ENCODE measurements at regions not wholly inside any gene's neighbourhood (a gene's known extent, or its start where the extent isn't known, plus 50 kb on each side); places are given as distances from the start of the nearest gene placed in this dataset.

DNA sequence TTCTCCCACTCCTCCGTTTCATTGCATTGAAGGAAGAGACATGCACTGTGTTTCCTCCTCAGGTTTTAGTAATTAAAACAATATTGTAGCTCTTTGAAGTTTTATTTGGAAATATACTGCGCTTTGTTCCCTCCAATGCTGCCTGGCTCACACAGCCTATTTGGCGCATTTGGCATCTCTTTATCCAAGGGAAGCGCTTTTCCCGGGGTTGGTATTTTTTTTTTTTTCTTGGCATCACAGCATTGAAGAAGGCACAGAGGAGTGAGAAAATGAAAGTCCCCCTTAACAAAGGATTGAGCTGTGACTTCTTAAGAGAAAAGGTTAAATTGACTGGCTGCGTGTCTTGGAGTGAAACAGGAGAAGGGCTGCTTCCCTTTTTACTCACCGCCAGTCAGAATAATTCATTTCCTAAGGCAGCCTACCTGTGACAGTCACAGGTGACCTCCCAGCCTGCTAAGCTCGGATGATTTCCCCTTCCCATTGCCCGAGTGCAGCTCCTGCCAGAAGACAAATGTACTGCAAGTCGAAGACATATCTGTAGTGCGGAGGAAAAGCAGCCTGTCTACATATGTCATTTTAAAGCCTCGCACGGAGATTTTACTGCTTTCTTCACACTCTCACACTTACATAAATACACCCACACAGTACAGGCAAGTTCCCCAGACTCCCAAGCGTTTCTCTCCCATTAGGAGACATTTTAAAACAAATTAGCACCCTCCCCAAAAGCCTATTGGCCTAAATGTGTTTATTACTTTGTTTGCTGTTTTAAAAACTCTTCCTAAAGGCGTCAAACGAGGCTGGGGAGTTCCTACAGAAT lies 665.5 kb upstream of the ZNF608 start:
- H3K4me3 ChIP-seq (ENCODE audit: low read depth, low read length), result no peak overlapping the region

DNA sequence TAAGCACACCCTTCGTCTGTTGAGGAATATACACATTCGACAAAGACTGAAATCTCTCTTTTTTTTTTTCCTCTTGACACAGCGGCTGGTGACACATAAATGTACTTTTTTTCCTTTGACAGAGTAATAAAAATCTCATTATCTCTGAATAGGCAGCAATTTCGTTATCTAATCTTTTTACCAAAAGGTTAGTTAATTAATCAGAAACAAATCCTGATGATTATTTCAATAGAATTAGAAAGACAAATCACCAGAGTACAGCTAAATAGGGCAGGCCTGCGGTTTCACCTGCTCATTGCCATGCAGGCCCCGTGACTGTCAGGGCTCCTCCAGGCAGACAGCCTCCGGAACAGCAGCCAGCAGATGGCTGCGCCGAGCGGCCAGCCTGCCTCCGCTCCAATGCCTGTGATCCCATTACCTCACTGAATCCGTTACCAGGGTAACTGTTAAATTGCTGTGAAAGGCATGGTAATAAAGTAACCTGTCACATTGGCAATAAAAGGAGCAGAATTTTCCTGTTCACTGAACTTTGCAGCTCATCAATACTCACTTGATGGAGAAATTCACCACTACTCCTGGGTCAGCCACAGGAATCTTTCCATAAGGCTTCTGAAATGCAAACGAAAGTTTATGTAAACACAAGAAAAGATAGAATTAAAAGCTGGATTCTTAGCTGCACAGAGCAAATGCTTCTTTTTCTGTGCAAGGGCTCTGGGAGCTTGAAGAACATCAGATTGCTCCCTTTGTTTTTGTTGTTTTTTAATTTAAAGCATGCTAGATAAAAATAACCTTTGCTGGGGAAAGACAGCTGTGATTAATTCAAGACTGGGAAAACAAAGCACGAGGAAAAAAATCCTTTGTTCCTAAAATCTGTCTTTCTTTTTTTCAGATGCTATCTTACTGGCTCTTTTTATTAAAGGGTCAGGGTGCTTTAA lies 666.4 kb upstream of the ZNF608 start:
- DNase-seq (ENCODE audit: low read depth), result peak; percentile 84
- H3K4me3 ChIP-seq (ENCODE audit: low read depth, low read length), result no peak overlapping the region
- in situ Hi-C loops (cut with HindIII; ENCODE audit: low sequenced_read_pairs), result no loop called here
- TF ChIP-seq, protein P1, sequence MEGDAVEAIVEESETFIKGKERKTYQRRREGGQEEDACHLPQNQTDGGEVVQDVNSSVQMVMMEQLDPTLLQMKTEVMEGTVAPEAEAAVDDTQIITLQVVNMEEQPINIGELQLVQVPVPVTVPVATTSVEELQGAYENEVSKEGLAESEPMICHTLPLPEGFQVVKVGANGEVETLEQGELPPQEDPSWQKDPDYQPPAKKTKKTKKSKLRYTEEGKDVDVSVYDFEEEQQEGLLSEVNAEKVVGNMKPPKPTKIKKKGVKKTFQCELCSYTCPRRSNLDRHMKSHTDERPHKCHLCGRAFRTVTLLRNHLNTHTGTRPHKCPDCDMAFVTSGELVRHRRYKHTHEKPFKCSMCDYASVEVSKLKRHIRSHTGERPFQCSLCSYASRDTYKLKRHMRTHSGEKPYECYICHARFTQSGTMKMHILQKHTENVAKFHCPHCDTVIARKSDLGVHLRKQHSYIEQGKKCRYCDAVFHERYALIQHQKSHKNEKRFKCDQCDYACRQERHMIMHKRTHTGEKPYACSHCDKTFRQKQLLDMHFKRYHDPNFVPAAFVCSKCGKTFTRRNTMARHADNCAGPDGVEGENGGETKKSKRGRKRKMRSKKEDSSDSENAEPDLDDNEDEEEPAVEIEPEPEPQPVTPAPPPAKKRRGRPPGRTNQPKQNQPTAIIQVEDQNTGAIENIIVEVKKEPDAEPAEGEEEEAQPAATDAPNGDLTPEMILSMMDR (IDR thresholded peaks at IDR 0.05; ENCODE audit: low read depth, low read length, missing control alignments), result peak; percentile 75

More for the DNA sequence above, 665.5 kb upstream of the ZNF608 start:
- in situ Hi-C loops (cut with HindIII; ENCODE audit: low sequenced_read_pairs), result no loop called here
- DNase-seq (ENCODE audit: low read depth), result no peak
- TF ChIP-seq, protein P1 (IDR thresholded peaks at IDR 0.05; ENCODE audit: low read depth, low read length, missing control alignments), result peak; percentile 15

DNA sequence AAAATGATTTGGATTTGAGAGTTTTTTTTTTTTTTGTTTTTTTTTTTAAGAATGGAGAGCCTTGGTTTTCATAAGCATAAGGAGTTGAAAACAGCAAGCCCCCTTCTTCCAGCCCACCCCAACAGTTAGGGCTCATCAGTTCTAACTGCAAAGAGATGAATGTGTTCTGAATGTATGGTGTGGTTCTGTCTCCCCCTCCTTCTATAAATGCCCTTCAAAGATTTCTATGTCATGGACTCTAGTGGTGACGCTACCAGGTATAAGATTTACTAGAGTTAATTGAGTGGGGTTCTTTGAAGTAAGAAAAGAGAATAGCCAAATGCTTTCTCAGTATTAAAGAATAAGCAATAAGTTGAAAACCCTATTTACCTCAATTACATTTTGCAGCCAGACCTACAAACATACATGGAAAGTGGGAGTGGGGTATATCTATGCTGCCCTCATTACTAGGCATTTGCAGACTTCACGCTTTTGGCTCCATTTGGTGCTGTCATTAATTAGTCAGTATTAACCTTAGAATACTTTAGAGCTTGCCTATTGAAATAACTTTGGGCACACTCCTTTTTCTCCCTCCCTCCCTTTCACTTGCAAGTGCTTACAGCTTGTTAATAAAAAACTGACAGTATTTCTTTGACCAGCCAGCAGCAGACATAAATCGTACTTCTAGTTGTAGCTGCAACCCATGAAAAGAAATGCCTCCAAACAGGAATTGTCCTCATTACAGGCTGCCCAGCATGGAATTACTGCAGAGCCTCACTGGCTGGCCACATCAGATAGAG lies 667.2 kb upstream of the ZNF608 start:
- no peak for DNase-seq (ENCODE audit: low read depth)
- in situ Hi-C loops (cut with HindIII; ENCODE audit: low sequenced_read_pairs), result no loop called here
- TF ChIP-seq, protein P1 (IDR thresholded peaks at IDR 0.05; ENCODE audit: low read depth, low read length, missing control alignments), result no peak
- no peak overlapping the region for H3K4me3 ChIP-seq (ENCODE audit: low read depth, low read length)

DNA sequence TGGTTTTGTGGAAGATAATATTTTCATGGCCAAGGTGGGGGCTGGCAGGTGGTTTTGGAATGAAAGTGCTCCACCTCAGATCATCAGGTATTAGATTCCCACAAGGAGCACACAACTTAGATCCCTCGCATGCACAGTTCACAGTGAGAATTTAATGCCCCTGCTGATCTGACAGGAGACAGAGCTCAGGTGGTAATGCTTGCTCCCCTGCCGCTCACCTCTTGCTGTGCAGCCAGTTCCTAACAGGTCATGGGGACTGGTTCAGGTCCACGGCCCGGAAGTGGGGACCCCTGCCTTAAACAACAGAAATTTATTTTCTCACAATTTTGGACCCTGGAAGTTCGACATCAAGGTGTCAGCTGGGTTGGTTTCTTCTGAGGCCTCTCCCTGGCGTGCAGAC lies 668.7 kb upstream of the ZNF608 start:
- no peak for DNase-seq (ENCODE audit: low read depth)
- TF ChIP-seq, protein P1 (IDR thresholded peaks at IDR 0.05; ENCODE audit: low read depth, low read length, missing control alignments), result no peak
- no peak overlapping the region for H3K4me3 ChIP-seq (ENCODE audit: low read depth, low read length)

DNA sequence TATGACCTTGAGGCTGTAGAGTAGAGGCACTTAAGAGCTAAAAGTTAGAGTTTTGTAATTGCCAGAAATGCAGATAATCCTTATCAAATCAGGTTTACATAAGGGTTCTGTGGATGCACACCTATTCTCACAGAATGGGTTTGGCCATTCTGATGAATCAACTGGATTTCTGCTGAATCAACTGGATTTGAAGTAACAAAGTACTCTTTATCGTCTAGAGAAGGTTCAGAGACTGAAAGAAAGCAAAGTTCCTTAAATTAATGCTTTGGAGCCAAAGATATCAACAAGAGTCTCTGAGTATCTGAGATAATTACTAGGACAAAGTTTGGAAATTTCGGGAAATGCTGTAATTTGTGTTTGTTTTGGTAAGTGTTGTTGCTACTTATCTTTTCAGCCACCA lies 669.6 kb upstream of the ZNF608 start:
- in situ Hi-C loops (cut with HindIII; ENCODE audit: low sequenced_read_pairs), result no loop called here
- TF ChIP-seq, protein P1 (IDR thresholded peaks at IDR 0.05; ENCODE audit: low read depth, low read length, missing control alignments), result no peak
- no peak for DNase-seq (ENCODE audit: low read depth)
- H3K4me3 ChIP-seq (ENCODE audit: low read depth, low read length), result no peak overlapping the region

More for the DNA sequence above, 668.7 kb upstream of the ZNF608 start:
- in situ Hi-C loops (cut with HindIII; ENCODE audit: low sequenced_read_pairs), result no loop called here

DNA sequence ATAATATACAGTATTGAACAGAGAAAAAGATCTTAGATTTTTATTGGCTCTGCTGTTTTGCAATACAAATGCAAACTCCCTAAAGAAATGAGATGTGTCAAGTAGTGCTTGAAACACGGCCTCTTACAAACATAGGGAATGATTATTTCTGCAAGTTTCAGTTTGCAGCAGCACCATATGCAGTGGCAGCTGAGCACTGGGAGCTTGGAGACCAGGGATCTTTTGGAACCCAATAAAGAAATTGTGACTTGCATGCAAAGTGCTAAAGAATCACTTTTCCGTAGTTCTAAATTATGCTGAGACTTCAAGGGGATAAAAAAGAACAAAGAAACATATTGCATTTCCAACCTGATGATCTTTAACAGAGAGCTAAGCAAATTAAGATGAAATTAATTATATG lies 674.6 kb upstream of the ZNF608 start:
- no peak for DNase-seq (ENCODE audit: low read depth)

More for the DNA sequence above, 674.6 kb upstream of the ZNF608 start:
- no peak overlapping the region for H3K4me3 ChIP-seq (ENCODE audit: low read depth, low read length)
- TF ChIP-seq, protein P1 (IDR thresholded peaks at IDR 0.05; ENCODE audit: low read depth, low read length, missing control alignments), result no peak
- in situ Hi-C loops (cut with HindIII; ENCODE audit: low sequenced_read_pairs), result no loop called here
